K562 (cell line): ENCODE measurements at regions not wholly inside any gene's neighbourhood (a gene's known extent, or its start where the extent isn't known, plus 50 kb on each side); places are given as distances from the start of the nearest gene placed in this dataset.

Experiments used
- ATAC-seq: fragments of 200-7000 bp; cut with Tn5 transposase; 3 replicates; pipeline ENCODE4 v1.9.1; 2020; ENCODE audit warnings: moderate library complexity
- BruUV-seq: library from RNA; stranded (reverse); fragments of 400-500 nt; replicated peaks from 2 replicates; lab custom pipeline; 2021; lab: Mats Ljungman, UMichigan
- CTCF ChIA-PET: fragments of 300-600 bp; formaldehyde crosslinking; extraction: SDS; loops from one replicate; lab custom pipeline; 2021; ENCODE audit warnings: low intra/inter-chr PET ratio; lab: Yijun Ruan, JAX
- POLR2A ChIA-PET: fragments of 300-600, 350-650 bp; sonication (Branson Sonifier 250); formaldehyde crosslinking; extraction: SDS; loops from one replicate; lab custom pipeline; 2021; ENCODE audit warnings: antibody characterized with exemption, inconsistent platforms; lab: Yijun Ruan, JAX
- DNase-seq, 4 experiments: peaks; one replicate each; pipeline versions ENCODE4 v3.0.0 to v3.0.0-alpha.2; 2011 to 2018; ENCODE audit warnings: low spot score in 3 of 4, mixed read lengths in 3 of 4; ENCODE audit errors: extremely low read depth in 1 of 4
- FAIRE-seq: peaks from 2 replicates; lab custom pipeline; 2011; peaks lifted over from hg19 to GRCh38; lab: Jason Lieb, UNC
- H2AFZ ChIP-seq: 2 replicates; pipeline ENCODE4 v1.6.0; 2011; ENCODE audit warnings: low read depth, low read length, control low read depth, inconsistent platforms
- H3K27ac ChIP-seq: fragments of 200-600 bp; 3 replicates; pipeline ENCODE4 v1.8.0; 2011; ENCODE audit warnings: low read depth, mild to moderate bottlenecking, control low read depth, inconsistent platforms, low read length, moderate library complexity, mixed read lengths; ENCODE audit errors: extremely low read depth
- H3K27me3 ChIP-seq, 2 experiments: fragments of 300-600 bp in 1 of 2; 2 replicates in 1 of 2; 3 replicates in 1 of 2; pipeline versions ENCODE4 v1.6.0 to v1.8.0; 2011; ENCODE audit warnings: inconsistent platforms in 2 of 2, low read length in 2 of 2, mild to moderate bottlenecking in 1 of 2, mixed read lengths in 1 of 2, moderate library complexity in 1 of 2; ENCODE audit not compliant: control insufficient read depth in 2 of 2, insufficient read depth in 2 of 2
- H3K36me3 ChIP-seq: fragments of 300-600 bp; 3 replicates; pipeline ENCODE4 v1.8.0; 2011; ENCODE audit warnings: mild to moderate bottlenecking, low read length, inconsistent platforms; ENCODE audit not compliant: control insufficient read depth, insufficient read depth
- H3K4me1 ChIP-seq, 2 experiments: fragments of 200-600 bp in 1 of 2; replicated peaks in 1 of 2; 2 replicates in 1 of 2; 3 replicates in 1 of 2; pipeline versions ENCODE4 v1.5.1 to v1.8.0; 2011; ENCODE audit warnings: inconsistent platforms in 2 of 2, low read length in 2 of 2, mild to moderate bottlenecking in 1 of 2, mixed read lengths in 1 of 2, moderate library complexity in 1 of 2; ENCODE audit not compliant: control insufficient read depth in 2 of 2, insufficient read depth in 2 of 2
- H3K4me2 ChIP-seq: 2 replicates; pipeline ENCODE4 v1.6.1; 2011; ENCODE audit warnings: low read length, control low read depth, inconsistent platforms, mixed read lengths; ENCODE audit not compliant: insufficient read depth
- H3K4me3 ChIP-seq: fragments of 200-600 bp; sonication (generic), shearing (Covaris generic); 2 replicates; pipeline ENCODE4 v1.5.1; 2016; ENCODE audit warnings: control low read depth, inconsistent platforms
- H3K79me2 ChIP-seq: fragments of 200-600 bp; 3 replicates; pipeline ENCODE4 v1.8.0; 2011; ENCODE audit warnings: low read length, inconsistent platforms; ENCODE audit not compliant: control insufficient read depth, insufficient read depth
- H3K9ac ChIP-seq, 2 experiments: 2 replicates each; pipeline versions ENCODE4 v1.6.0 to v1.6.1; 2011; ENCODE audit warnings: low read depth in 2 of 2, low read length in 2 of 2, control low read depth in 1 of 2, inconsistent platforms in 1 of 2, mild to moderate bottlenecking in 1 of 2, mixed read lengths in 1 of 2; ENCODE audit not compliant: insufficient read depth in 1 of 2
- H3K9me1 ChIP-seq: one replicate; pipeline ENCODE4 v1.6.0; 2011; ENCODE audit warnings: inconsistent platforms, mild to moderate bottlenecking, low read length, moderate library complexity; ENCODE audit not compliant: control insufficient read depth, insufficient read depth
- H3K9me3 ChIP-seq: replicated peaks from 2 replicates; pipeline ENCODE4 v1.5.1; 2011; ENCODE audit warnings: low read depth, low read length, inconsistent platforms; ENCODE audit not compliant: control insufficient read depth, insufficient read depth
- H4K20me1 ChIP-seq: replicated peaks from 2 replicates; pipeline ENCODE4 v1.6.1; 2011; ENCODE audit warnings: low read length, inconsistent platforms, mixed read lengths; ENCODE audit not compliant: control insufficient read depth, insufficient read depth
- GABPB2 ChIP-seq: fragments of 250-450 bp; sonication (Bioruptor Pico); conservative IDR thresholded peaks from 2 replicates; pipeline ENCODE4 v1.5.1; 2021; ENCODE audit warnings: mild to moderate bottlenecking
- KAT2B ChIP-seq: IDR thresholded peaks from one replicate; pipeline ENCODE4 v1.6.1; 2012; ENCODE audit warnings: low read depth, mild to moderate bottlenecking, control low read depth, inconsistent platforms, low read length, moderate library complexity
- MAZ ChIP-seq, 2 experiments: fragments of 450-650 bp in 1 of 2; sonication (generic) in 1 of 2; formaldehyde crosslinking; IDR thresholded peaks in 1 of 2; conservative IDR thresholded peaks in 1 of 2; 2 replicates each; pipeline versions ENCODE4 v1.4.0 to v1.5.0; 2020; ENCODE audit warnings: mild to moderate bottlenecking in 1 of 2, missing genetic modification reagents in 1 of 2
- MYC ChIP-seq, 2 experiments: fragments of 250-450 bp in 1 of 2; sonication (Bioruptor Pico) in 1 of 2; IDR thresholded peaks; 2 replicates each; pipeline versions ENCODE4 v1.5.1 to v1.6.1; 2012 to 2021; ENCODE audit warnings: low read depth in 2 of 2, borderline replicate concordance in 1 of 2, improper control_type of control experiment in 1 of 2, low read length in 1 of 2, mild to moderate bottlenecking in 1 of 2, moderate library complexity in 1 of 2
- NR1H2 ChIP-seq: sonication (generic); formaldehyde crosslinking; IDR thresholded peaks from 2 replicates; pipeline ENCODE4 v1.4.0; 2020; ENCODE audit warnings: mild to moderate bottlenecking, missing genetic modification reagents
- RAD21 ChIP-seq, 2 experiments: fragments of 250-450 bp in 1 of 2; fragments of 450-650 bp in 1 of 2; sonication (Bioruptor Pico) in 1 of 2; formaldehyde crosslinking in 1 of 2; IDR thresholded peaks in 1 of 2; conservative IDR thresholded peaks in 1 of 2; 2 replicates each; pipeline versions ENCODE4 v1.4.0 to v1.8.0; 2020 to 2022; ENCODE audit warnings: mild to moderate bottlenecking in 2 of 2, moderate library complexity in 1 of 2
- RBM25 ChIP-seq: fragments of 200-400 bp; formaldehyde crosslinking; IDR thresholded peaks from 2 replicates; pipeline ENCODE4 v1.6.1; 2018; ENCODE audit warnings: low read length, low read depth, moderate library complexity; ENCODE audit not compliant: severe bottlenecking
- SREBF1 ChIP-seq: fragments of 150-350 bp; IDR thresholded peaks from 2 replicates; pipeline ENCODE4 v1.6.1; 2014; ENCODE audit warnings: antibody characterized with exemption, low read depth, low read length, borderline replicate concordance
- TAF15 ChIP-seq: fragments of 200-400 bp; formaldehyde crosslinking; IDR thresholded peaks from 2 replicates; pipeline ENCODE4 v1.6.1; 2017; ENCODE audit warnings: mild to moderate bottlenecking, low read depth, low read length, moderate library complexity
- YBX1 ChIP-seq: fragments of 450-650 bp; IDR thresholded peaks from 2 replicates; pipeline ENCODE4 v1.7.1; 2016; ENCODE audit warnings: mild to moderate bottlenecking
- ZNF165 ChIP-seq: fragments of 250-450 bp; sonication (Bioruptor Pico); IDR thresholded peaks from 2 replicates; pipeline ENCODE4 v1.4.0; 2020; ENCODE audit warnings: borderline replicate concordance
- ZNF282 ChIP-seq: sonication (generic); formaldehyde crosslinking; IDR thresholded peaks from 2 replicates; pipeline ENCODE4 v1.8.1; 2023; ENCODE audit warnings: missing genetic modification reagents
- ZNF57 ChIP-seq: fragments of 450-650 bp; formaldehyde crosslinking; IDR thresholded peaks from 2 replicates; pipeline ENCODE4 v1.4.0; 2020; ENCODE audit warnings: mild to moderate bottlenecking, moderate library complexity
- ZNF644 ChIP-seq: fragments of 200-800 bp; sonication (Bioruptor generic); IDR thresholded peaks from 2 replicates; pipeline ENCODE4 v1.6.1; 2016; ENCODE audit warnings: low read depth, missing genetic modification characterization, missing compliant biosample characterization
- ZNF830 ChIP-seq: fragments of 250-450 bp; sonication (Bioruptor Pico); IDR thresholded peaks from 2 replicates; pipeline ENCODE4 v1.5.0; 2021; ENCODE audit warnings: mild to moderate bottlenecking
- WGBS: fragments of 100-300 bp; shearing (Covaris generic); methylation state at CpG from one replicate; pipeline ENCODE4 v1.1.6; 2016; ENCODE audit warnings: low coverage, mixed read lengths; ENCODE audit not compliant: insufficient coverage; ENCODE audit errors: missing lambda C conversion rate; 5-methylcytosine and 5-hydroxymethylcytosine counted together
- in situ Hi-C: fragments of 300-500 bp; cut with MboI; formaldehyde crosslinking; loops from 4 replicates; pipeline ENCODE4 v1.15.0; 2018; ENCODE audit warnings: inconsistent platforms, mixed read lengths
- intact Hi-C: fragments of 100-400 bp; cut with micrococcal nuclease; formaldehyde crosslinking; loops from 2 replicates; pipeline ENCODE4 v1.14.2; 2022
- TF ChIP-seq, protein P1 (sequence below): fragments of 250-450 bp; sonication (Bioruptor Pico); IDR thresholded peaks from 2 replicates; pipeline ENCODE4 v1.4.0; 2020; ENCODE audit warnings: mild to moderate bottlenecking, moderate library complexity
- TF ChIP-seq, protein P2 (sequence below): IDR thresholded peaks from 2 replicates; pipeline ENCODE4 v1.6.1; 2011; ENCODE audit not compliant: insufficient read length; ENCODE audit errors: extremely low read depth

DNA sequence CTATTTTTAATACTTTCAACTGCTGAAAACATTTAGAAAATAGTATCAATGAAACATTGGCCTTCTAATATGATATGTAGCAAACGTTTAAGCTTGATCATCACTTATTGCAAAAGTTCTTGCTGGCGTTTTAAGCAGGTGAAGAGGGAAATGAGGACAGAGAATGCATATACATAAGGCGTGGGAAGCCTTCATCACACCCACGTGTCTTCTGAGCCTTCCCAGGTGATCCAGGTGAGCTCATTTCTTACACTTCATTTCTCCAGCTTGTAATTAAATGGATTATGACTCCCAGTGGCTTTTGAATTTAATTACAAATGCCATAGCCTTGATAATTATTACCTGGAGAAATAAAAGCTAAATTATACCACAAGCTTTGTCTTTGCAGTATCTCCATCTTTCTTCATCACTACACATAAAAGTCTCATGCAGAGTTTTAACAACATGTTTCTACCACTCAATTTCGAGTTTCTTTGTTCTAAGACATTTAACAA lies 1973.8 kb downstream of the MRPL39 start (continued):
- TF ChIP-seq, protein P1, sequence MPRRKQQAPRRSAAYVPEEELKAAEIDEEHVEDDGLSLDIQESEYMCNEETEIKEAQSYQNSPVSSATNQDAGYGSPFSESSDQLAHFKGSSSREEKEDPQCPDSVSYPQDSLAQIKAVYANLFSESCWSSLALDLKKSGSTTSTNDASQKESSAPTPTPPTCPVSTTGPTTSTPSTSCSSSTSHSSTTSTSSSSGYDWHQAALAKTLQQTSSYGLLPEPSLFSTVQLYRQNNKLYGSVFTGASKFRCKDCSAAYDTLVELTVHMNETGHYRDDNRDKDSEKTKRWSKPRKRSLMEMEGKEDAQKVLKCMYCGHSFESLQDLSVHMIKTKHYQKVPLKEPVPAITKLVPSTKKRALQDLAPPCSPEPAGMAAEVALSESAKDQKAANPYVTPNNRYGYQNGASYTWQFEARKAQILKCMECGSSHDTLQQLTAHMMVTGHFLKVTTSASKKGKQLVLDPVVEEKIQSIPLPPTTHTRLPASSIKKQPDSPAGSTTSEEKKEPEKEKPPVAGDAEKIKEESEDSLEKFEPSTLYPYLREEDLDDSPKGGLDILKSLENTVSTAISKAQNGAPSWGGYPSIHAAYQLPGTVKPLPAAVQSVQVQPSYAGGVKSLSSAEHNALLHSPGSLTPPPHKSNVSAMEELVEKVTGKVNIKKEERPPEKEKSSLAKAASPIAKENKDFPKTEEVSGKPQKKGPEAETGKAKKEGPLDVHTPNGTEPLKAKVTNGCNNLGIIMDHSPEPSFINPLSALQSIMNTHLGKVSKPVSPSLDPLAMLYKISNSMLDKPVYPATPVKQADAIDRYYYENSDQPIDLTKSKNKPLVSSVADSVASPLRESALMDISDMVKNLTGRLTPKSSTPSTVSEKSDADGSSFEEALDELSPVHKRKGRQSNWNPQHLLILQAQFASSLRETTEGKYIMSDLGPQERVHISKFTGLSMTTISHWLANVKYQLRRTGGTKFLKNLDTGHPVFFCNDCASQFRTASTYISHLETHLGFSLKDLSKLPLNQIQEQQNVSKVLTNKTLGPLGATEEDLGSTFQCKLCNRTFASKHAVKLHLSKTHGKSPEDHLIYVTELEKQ = no peak
- no peak for TF ChIP-seq TAF15
- TF ChIP-seq, all 486 proteins: peak for 0

DNA sequence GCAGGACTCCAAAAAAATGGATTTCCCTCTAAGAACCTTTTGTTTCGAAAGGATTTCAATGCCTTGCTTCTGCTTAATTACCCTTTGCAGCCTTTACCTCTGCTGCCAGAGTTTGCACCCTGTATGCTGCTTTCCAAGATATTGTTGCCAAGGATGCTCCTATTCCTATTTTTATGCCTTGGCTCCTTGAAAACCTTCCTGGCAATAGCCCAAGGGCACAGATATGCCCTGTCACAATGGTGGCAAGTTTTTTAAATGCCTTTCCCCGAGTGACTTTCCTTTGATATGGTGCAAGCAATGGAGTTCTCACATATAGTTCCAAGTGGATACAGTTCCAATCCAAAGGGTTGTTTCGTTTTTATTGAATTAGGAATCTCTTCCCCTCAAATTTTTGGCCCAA lies 1983.0 kb downstream of the MRPL39 start:
- no peaks in the 10 kb centered on the region for H3K36me3 ChIP-seq
- no peaks in the 10 kb centered on the region for H3K27me3 ChIP-seq
- ChIA-PET POLR2A (interaction anchor here (0.6 kb wide), 1 partner anchor 13 kb away, joined by 3 read pairs; no protein-coding TSS in a partner anchor), CTCF (no interaction called here)
- no peak for ATAC-seq
- no peaks in the 10 kb centered on the region for H3K9me1 ChIP-seq
- H3K79me2 ChIP-seq = no peaks in the 10 kb centered on the region
- in situ Hi-C loops (no loop called here), intact Hi-C loops (no loop called here)
- H2AFZ ChIP-seq = no peak overlapping the region
- no peak for FAIRE-seq
- 2% methylated on average over 3 of the region's 3 CpGs for WGBS
- no peak overlapping the region for H3K9ac ChIP-seq
- H4K20me1 ChIP-seq = no peaks in the 10 kb centered on the region
- no peak for DNase-seq
- H3K4me2 ChIP-seq = no peak overlapping the region
- no peaks in the 10 kb centered on the region for H3K9me3 ChIP-seq
- BruUV-seq = no TSS peak
- no peak overlapping the region for H3K4me3 ChIP-seq
- no peaks in the 10 kb centered on the region for H3K4me1 ChIP-seq
- no peak overlapping the region for H3K27ac ChIP-seq
- TF ChIP-seq MYC (IDR thresholded peaks at IDR 0.05; ENCODE audit: low read depth, low read length) = no peak
- no peak for TF ChIP-seq MYC (CRISPR knock-in tag; IDR thresholded peaks at IDR 0.05; ENCODE audit: borderline replicate concordance, low read depth)
- TF ChIP-seq YBX1 = no peak
- TF ChIP-seq, protein P2, sequence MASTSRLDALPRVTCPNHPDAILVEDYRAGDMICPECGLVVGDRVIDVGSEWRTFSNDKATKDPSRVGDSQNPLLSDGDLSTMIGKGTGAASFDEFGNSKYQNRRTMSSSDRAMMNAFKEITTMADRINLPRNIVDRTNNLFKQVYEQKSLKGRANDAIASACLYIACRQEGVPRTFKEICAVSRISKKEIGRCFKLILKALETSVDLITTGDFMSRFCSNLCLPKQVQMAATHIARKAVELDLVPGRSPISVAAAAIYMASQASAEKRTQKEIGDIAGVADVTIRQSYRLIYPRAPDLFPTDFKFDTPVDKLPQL = no peak
- TF ChIP-seq ZNF57 = no peak
- TF ChIP-seq ZNF165 (CRISPR knock-in tag) = no peak
- TF ChIP-seq ZNF830 (CRISPR knock-in tag) = no peak
- TF ChIP-seq SREBF1 = no peak
- TF ChIP-seq ZNF282 (CRISPR knock-in tag) = no peak
- TF ChIP-seq RAD21 (CRISPR knock-in tag; conservative IDR thresholded peaks at IDR 0.05 in 1 of 2, IDR thresholded peaks at IDR 0.05 in 1 of 2) = no peak
- no peak for TF ChIP-seq MAZ (CRISPR knock-in tag; conservative IDR thresholded peaks at IDR 0.05 in 1 of 2, IDR thresholded peaks at IDR 0.05 in 1 of 2)
- TF ChIP-seq KAT2B = no peak
- TF ChIP-seq GABPB2 (CRISPR knock-in tag) = no peak
- TF ChIP-seq ZNF644 (tag) = no peak
- no peak for TF ChIP-seq RBM25
- no peak for TF ChIP-seq NR1H2
